ENCODE measurements at regions not wholly inside any gene's neighbourhood (a gene's known extent, or its start where the extent isn't known, plus 50 kb on each side); places are given as distances from the start of the nearest gene placed in this dataset.
A peak's percentile ranks its signal among the peaks of the same experiment; 100 is the strongest.

DNA sequence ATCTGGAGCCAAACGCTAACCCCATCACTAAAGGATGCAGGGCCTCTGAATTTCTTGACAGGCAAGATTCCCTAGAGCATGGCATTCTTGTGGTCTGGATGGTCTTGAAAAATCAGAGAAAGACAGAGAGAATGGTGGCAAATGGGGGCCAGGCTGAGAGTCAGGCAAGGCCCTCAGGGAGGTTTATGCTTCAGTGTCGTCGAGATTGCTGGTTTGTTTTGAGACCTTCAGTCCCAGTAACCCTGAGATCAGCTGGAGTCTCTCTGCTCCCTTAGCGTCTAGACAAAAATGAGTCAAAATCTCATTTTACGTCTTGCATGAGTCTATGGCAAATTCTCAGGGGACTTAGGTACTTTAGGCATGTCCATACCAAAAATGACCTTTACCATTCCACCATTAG is 539.3 kb downstream of the SOX6 start:
- Histone ChIP-seq H3K9me3 (no peaks in the 10 kb centered on the region), H3K4me3 (no peak overlapping the region), H3K27me3 (no peaks in the 10 kb centered on the region), H3K4me1 (peaks cover 16 to 43% (median 19%) of the 10 kb centered on the region in 3 donors), H3K36me3 (no peaks in the 10 kb centered on the region), H3K27ac (peak overlapping the region; percentile 63 to 76 (median 72))
- no peak for ATAC-seq
- TF ChIP-seq EP300 (IDR thresholded peaks at IDR 0.05): no peak
- TF ChIP-seq, protein P1, sequence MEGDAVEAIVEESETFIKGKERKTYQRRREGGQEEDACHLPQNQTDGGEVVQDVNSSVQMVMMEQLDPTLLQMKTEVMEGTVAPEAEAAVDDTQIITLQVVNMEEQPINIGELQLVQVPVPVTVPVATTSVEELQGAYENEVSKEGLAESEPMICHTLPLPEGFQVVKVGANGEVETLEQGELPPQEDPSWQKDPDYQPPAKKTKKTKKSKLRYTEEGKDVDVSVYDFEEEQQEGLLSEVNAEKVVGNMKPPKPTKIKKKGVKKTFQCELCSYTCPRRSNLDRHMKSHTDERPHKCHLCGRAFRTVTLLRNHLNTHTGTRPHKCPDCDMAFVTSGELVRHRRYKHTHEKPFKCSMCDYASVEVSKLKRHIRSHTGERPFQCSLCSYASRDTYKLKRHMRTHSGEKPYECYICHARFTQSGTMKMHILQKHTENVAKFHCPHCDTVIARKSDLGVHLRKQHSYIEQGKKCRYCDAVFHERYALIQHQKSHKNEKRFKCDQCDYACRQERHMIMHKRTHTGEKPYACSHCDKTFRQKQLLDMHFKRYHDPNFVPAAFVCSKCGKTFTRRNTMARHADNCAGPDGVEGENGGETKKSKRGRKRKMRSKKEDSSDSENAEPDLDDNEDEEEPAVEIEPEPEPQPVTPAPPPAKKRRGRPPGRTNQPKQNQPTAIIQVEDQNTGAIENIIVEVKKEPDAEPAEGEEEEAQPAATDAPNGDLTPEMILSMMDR (IDR thresholded peaks at IDR 0.05): no peak
- no peak for TF ChIP-seq POLR2AphosphoS5 (IDR thresholded peaks at IDR 0.05)
- no peak for TF ChIP-seq POLR2A (IDR thresholded peaks at IDR 0.05)
- WGBS, 2 donors (ENCODE audit: low coverage in 1 of 2): 81 to 100% methylated on average over 3 to 5 of the region's 5 CpGs

GRCh38 chr11:15818132-15818842 is 538.1 kb downstream of the SOX6 start:
- Histone ChIP-seq H3K27ac (no peak overlapping the region), H3K9me3 (no peaks in the 10 kb centered on the region), H3K36me3 (no peaks in the 10 kb centered on the region), H3K27me3 (no peaks in the 10 kb centered on the region), H3K4me3 (no peak overlapping the region), H3K4me1 (peaks cover 16 to 43% (median 19%) of the 10 kb centered on the region in 3 donors)
- ATAC-seq: no peak
- WGBS, 2 donors (ENCODE audit: low coverage in 1 of 2): 31 to 58% methylated on average over 3 to 6 of the region's 6 CpGs
- TF ChIP-seq POLR2A (IDR thresholded peaks at IDR 0.05) (no peak), POLR2AphosphoS5 (IDR thresholded peaks at IDR 0.05) (no peak), EP300 (IDR thresholded peaks at IDR 0.05) (no peak)
- TF ChIP-seq, protein P1 (IDR thresholded peaks at IDR 0.05): no peak

DNA sequence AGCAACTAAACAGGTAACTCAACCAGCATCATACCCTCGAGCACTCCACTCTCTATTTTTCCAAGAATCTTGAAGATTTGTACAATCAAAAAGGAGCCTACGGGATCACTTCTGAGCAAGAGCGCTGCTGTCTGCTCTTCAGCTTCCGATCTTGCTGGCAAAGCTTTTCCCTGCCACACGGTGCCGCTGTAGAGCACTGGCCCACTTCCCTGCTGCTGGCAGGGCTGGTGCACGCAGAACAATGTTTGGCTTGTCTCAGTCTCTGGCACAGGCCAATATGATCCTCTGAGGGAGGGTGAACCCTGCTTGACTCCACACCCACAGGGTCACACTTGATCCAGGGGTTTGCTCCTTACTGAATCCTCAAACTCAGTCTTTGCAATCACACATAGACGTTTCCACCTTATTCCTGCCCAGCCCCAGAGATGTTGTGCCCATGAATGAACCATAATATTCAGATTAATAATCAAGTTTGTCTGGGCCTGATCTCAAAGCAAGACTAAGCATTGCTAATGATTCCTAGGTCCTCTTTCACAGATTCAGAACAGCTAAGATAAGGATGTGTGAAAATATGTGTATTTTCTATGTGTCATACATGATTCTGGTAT is 536.6 kb downstream of the SOX6 start:
- ATAC-seq: peak; percentile 48
- H3K36me3 ChIP-seq: no peaks in the 10 kb centered on the region
- no peak overlapping the region for H3K4me3 ChIP-seq
- peaks cover 16 to 43% (median 19%) of the 10 kb centered on the region in 3 donors for H3K4me1 ChIP-seq
- no peak overlapping the region for H3K27ac ChIP-seq
- H3K9me3 ChIP-seq: no peaks in the 10 kb centered on the region
- TF ChIP-seq, protein P1 (IDR thresholded peaks at IDR 0.05): peak; percentile 73 to 88 (median 76)
- no peak for TF ChIP-seq POLR2A (IDR thresholded peaks at IDR 0.05)
- peak; percentile 64 for TF ChIP-seq POLR2AphosphoS5 (IDR thresholded peaks at IDR 0.05)
- TF ChIP-seq EP300 (IDR thresholded peaks at IDR 0.05): no peak
- no peaks in the 10 kb centered on the region for H3K27me3 ChIP-seq
- WGBS, 2 donors (ENCODE audit: low coverage in 1 of 2): 18 to 41% methylated on average over 5 of the region's 8 CpGs

DNA sequence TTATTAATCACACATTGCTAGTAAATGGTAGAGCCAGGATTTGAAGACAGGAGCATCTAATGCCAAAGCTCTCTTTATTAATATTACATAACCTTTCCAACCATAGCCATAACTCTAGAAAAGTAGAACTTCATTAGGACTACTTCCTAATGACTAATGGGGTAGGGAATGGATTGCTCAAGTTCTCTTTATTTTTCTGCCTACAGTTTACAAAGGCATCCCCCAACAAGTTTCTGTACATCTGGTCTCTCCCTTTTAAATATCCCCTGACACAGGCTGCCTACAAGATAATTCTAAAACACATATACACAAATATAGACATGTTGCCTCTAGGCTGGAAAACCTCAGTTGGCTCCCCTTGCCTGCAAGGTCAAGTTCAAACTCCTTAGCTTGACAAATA is 534.9 kb downstream of the SOX6 start:
- no peak for ATAC-seq
- Histone ChIP-seq H3K4me1 (peaks cover 6 to 33% (median 12%) of the 10 kb centered on the region in 3 donors), H3K27ac (no peak overlapping the region), H3K9me3 (no peaks in the 10 kb centered on the region), H3K27me3 (no peaks in the 10 kb centered on the region), H3K4me3 (no peak overlapping the region), H3K36me3 (no peaks in the 10 kb centered on the region)
- TF ChIP-seq, protein P1 (IDR thresholded peaks at IDR 0.05): no peak
- TF ChIP-seq EP300 (IDR thresholded peaks at IDR 0.05) (no peak), POLR2A (IDR thresholded peaks at IDR 0.05) (no peak), POLR2AphosphoS5 (IDR thresholded peaks at IDR 0.05) (no peak)

DNA sequence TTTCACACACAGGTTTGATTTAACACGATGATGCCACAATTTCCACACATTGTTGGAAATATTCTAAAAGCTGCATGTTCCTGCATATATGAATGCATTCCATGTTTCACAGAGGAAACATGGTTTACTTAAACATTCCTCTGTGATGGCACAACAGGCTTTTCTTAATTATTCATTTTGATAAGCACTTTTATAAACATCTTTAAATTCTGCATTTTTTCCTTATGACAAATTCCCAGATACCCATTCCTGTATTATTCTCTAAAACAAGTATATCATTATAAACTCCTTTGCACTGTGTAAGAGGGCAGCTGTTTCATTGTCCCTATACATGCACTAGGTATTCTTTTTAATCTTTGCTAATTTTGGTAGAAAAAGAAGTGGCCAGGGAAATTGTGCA is 532.3 kb downstream of the SOX6 start:
- Histone ChIP-seq H3K9me3 (no peaks in the 10 kb centered on the region), H3K36me3 (no peaks in the 10 kb centered on the region), H3K4me1 (peaks cover 6 to 41% (median 11%) of the 10 kb centered on the region in 3 donors), H3K4me3 (no peak overlapping the region), H3K27ac (no peak overlapping the region), H3K27me3 (no peaks in the 10 kb centered on the region)
- TF ChIP-seq POLR2AphosphoS5 (IDR thresholded peaks at IDR 0.05) (no peak), EP300 (IDR thresholded peaks at IDR 0.05) (no peak), POLR2A (IDR thresholded peaks at IDR 0.05) (no peak)
- TF ChIP-seq, protein P1 (IDR thresholded peaks at IDR 0.05): no peak
- no peak for ATAC-seq
- WGBS, 2 donors (ENCODE audit: low coverage in 1 of 2): 75 to 77% methylated on average over 1 of the region's 1 CpG
